ENCODE measurements at regions not wholly inside any gene's neighbourhood (a gene's known extent, or its start where the extent isn't known, plus 50 kb on each side); places are given as distances from the start of the nearest gene placed in this dataset.
"Not testable (repeated sequence)": the region's sequence is repeated elsewhere in the genome, so short reads cannot be mapped to it uniquely, and the experiment has no call there.

DNA sequence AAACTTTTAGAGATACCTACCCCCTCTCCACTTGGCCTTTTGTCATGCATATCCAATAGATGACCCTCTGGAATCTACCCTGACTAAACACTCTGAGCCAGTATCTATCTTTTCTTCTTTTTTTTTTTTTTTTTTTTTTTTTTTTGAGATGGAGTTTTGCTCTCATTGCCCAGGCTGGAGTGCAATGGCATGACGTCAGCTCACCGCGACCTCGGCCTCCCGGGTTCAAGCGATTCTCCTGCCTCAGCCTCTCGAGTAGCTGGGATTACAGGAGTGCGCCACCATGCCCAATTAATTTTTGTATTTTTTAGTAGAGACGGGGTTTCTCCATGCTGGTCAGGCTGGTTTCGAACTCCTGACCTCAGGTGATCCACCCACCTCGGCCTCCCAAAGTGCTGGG, 50.8 kb upstream of the GRIN2B start:
- H3K27ac ChIP-seq (ENCODE audit: low read length); H3K36me3 ChIP-seq (ENCODE audit: control insufficient read depth in 1 of 2, insufficient read depth in 2 of 2, low read length in 2 of 2); H3K4me1 ChIP-seq (ENCODE audit: control insufficient read depth in 1 of 2, insufficient read depth in 2 of 2, low read length in 2 of 2); H3K9me3 ChIP-seq (ENCODE audit: control insufficient read depth in 1 of 2, low read length in 2 of 2); H3K4me3 ChIP-seq (ENCODE audit: low read depth in 1 of 2, low read length in 2 of 2); H3K27me3 ChIP-seq (ENCODE audit: low read depth, low read length): not testable (repeated sequence)

- H3K9me3 ChIP-seq (ENCODE audit: control insufficient read depth in 1 of 2, low read length in 2 of 2): no peaks in the 10 kb centered on the region
- no peak overlapping the region for H3K4me3 ChIP-seq (ENCODE audit: low read depth in 1 of 2, low read length in 2 of 2)
- no peaks in the 10 kb centered on the region for H3K4me1 ChIP-seq (ENCODE audit: control insufficient read depth in 1 of 2, insufficient read depth in 2 of 2, low read length in 2 of 2)
- no peaks in the 10 kb centered on the region for H3K36me3 ChIP-seq (ENCODE audit: control insufficient read depth in 1 of 2, insufficient read depth in 2 of 2, low read length in 2 of 2)
- H3K27me3 ChIP-seq (ENCODE audit: low read depth, low read length): no peaks in the 10 kb centered on the region
- no peak overlapping the region for H3K27ac ChIP-seq (ENCODE audit: low read length)
Observed at GRCh38 chr12:14043776-14044175, 62.4 kb upstream of the GRIN2B start.

DNA sequence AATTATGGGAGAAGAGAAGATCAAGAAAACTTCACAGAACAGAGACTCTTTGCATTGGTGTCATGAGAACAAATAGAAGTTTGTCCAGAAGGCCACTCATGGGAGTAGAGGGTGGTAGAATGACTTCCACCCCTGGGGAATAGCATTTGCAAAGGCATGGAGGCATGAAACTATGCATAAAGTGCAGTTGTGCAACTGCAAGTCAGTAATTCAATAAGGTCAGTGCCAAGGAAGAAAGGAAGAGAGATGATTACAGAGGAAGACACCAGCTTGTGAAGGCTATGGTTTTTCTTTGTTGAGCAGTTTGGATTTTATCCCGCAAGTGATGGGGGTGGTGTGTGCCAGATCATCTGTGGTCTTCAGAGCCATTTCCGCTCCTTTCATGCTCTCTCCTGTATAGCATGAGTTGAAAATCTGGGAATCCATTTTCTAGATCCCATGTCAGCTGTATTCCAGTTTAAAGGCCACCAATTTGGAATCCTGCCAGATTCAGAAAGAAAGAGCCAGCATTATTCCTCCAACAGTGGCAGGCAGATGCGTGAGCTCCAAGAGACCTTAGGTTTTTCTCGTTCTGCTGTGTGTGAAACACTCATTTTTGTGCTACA, 67.6 kb upstream of the GRIN2B start:
- H3K4me1 ChIP-seq (ENCODE audit: control insufficient read depth in 1 of 2, insufficient read depth in 2 of 2, low read length in 2 of 2): no peaks in the 10 kb centered on the region
- H3K9me3 ChIP-seq (ENCODE audit: control insufficient read depth in 1 of 2, low read length in 2 of 2): no peaks in the 10 kb centered on the region
- no peak overlapping the region for H3K4me3 ChIP-seq (ENCODE audit: low read depth in 1 of 2, low read length in 2 of 2)
- H3K27me3 ChIP-seq (ENCODE audit: low read depth, low read length): no peaks in the 10 kb centered on the region
- H3K36me3 ChIP-seq (ENCODE audit: control insufficient read depth in 1 of 2, insufficient read depth in 2 of 2, low read length in 2 of 2): no peaks in the 10 kb centered on the region
- no peak overlapping the region for H3K27ac ChIP-seq (ENCODE audit: low read length)

DNA sequence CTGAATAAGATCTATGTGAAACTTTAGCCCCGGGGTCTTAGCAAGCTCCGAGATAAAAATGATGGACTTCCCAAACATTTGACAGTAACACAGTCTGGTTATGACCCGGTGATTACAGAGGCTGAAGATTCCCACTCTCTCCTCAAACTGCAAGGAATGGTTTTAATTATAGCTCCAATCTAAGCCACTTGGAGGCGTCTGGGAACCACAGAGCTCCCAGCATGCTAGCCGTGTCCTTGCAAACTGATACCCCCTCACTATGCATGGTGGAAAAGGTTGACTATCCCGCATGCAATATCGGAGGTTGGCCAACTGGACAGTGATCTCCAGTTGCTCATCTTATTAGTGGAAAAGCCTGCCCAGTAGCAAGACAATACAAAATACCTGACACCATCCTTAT, 76.5 kb upstream of the GRIN2B start:
- Histone ChIP-seq H3K9me3 (ENCODE audit: control insufficient read depth in 1 of 2, low read length in 2 of 2) (no peaks in the 10 kb centered on the region), H3K27ac (ENCODE audit: low read length) (no peak overlapping the region), H3K36me3 (ENCODE audit: control insufficient read depth in 1 of 2, insufficient read depth in 2 of 2, low read length in 2 of 2) (no peaks in the 10 kb centered on the region), H3K27me3 (ENCODE audit: low read depth, low read length) (no peaks in the 10 kb centered on the region), H3K4me1 (ENCODE audit: control insufficient read depth in 1 of 2, insufficient read depth in 2 of 2, low read length in 2 of 2) (no peaks in the 10 kb centered on the region), H3K4me3 (ENCODE audit: low read depth in 1 of 2, low read length in 2 of 2) (no peak overlapping the region)

- H3K9me3 ChIP-seq (ENCODE audit: control insufficient read depth in 1 of 2, low read length in 2 of 2): no peaks in the 10 kb centered on the region
- no peak overlapping the region for H3K4me3 ChIP-seq (ENCODE audit: low read depth in 1 of 2, low read length in 2 of 2)
- H3K4me1 ChIP-seq (ENCODE audit: control insufficient read depth in 1 of 2, insufficient read depth in 2 of 2, low read length in 2 of 2): no peaks in the 10 kb centered on the region
- H3K27me3 ChIP-seq (ENCODE audit: low read depth, low read length): no peaks in the 10 kb centered on the region
- no peak overlapping the region for H3K27ac ChIP-seq (ENCODE audit: low read length)
- no peaks in the 10 kb centered on the region for H3K36me3 ChIP-seq (ENCODE audit: control insufficient read depth in 1 of 2, insufficient read depth in 2 of 2, low read length in 2 of 2)
Observed at GRCh38 chr12:14058717-14059116, 77.3 kb upstream of the GRIN2B start.

DNA sequence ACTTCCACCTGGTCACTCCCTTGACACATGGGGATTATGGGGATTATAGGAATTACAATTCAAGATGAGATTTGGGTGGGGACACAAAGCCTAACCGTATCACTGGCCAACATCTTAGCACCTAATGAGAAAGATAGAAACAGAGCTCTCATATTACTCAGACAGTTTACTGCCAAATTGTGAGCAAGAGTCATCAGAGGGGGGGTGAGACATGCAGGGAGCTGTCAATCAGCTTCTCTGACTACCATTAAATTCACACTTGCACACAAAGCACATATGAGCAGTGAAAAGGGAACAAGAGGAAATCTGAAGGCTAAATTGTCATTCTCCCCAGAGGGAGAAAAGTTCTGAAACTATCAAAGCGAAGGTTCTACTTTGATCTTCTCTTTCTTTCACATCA, 78.1 kb upstream of the GRIN2B start:
- H3K36me3 ChIP-seq (ENCODE audit: control insufficient read depth in 1 of 2, insufficient read depth in 2 of 2, low read length in 2 of 2): no peaks in the 10 kb centered on the region
- no peaks in the 10 kb centered on the region for H3K9me3 ChIP-seq (ENCODE audit: control insufficient read depth in 1 of 2, low read length in 2 of 2)
- no peaks in the 10 kb centered on the region for H3K27me3 ChIP-seq (ENCODE audit: low read depth, low read length)
- H3K4me3 ChIP-seq (ENCODE audit: low read depth in 1 of 2, low read length in 2 of 2): no peak overlapping the region
- H3K27ac ChIP-seq (ENCODE audit: low read length): no peak overlapping the region
- H3K4me1 ChIP-seq (ENCODE audit: control insufficient read depth in 1 of 2, insufficient read depth in 2 of 2, low read length in 2 of 2): no peaks in the 10 kb centered on the region

DNA sequence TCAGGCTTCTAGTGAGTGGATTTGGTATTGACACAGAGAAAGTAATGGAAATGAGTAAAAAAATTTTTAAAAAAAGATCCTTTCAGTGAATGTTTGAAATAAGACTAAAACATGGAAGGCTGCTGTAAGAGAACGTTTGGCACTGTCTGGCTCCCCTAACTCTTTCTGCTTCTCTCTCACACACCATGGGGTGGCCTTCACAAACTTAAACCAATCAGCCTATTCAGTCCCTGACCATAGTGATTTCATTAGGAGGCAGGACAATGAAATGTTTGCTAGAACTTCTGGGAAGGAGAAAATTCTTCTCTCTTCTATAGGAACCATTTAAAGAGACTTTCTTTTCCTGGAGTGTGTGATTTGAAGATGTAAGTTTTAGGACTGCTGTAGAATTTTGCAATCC, 84.2 kb upstream of the GRIN2B start:
- Histone ChIP-seq H3K27ac (ENCODE audit: low read length) (no peak overlapping the region), H3K27me3 (ENCODE audit: low read depth, low read length) (no peaks in the 10 kb centered on the region), H3K4me1 (ENCODE audit: control insufficient read depth in 1 of 2, insufficient read depth in 2 of 2, low read length in 2 of 2) (no peaks in the 10 kb centered on the region), H3K36me3 (ENCODE audit: control insufficient read depth in 1 of 2, insufficient read depth in 2 of 2, low read length in 2 of 2) (no peaks in the 10 kb centered on the region), H3K9me3 (ENCODE audit: control insufficient read depth in 1 of 2, low read length in 2 of 2) (no peaks in the 10 kb centered on the region), H3K4me3 (ENCODE audit: low read depth in 1 of 2, low read length in 2 of 2) (no peak overlapping the region)

GRCh38 chr12:14066021-14066420, 84.6 kb upstream of the GRIN2B start:
- Histone ChIP-seq H3K4me1 (ENCODE audit: control insufficient read depth in 1 of 2, insufficient read depth in 2 of 2, low read length in 2 of 2) (no peaks in the 10 kb centered on the region), H3K4me3 (ENCODE audit: low read depth in 1 of 2, low read length in 2 of 2) (no peak overlapping the region), H3K9me3 (ENCODE audit: control insufficient read depth in 1 of 2, low read length in 2 of 2) (no peaks in the 10 kb centered on the region), H3K27ac (ENCODE audit: low read length) (no peak overlapping the region), H3K27me3 (ENCODE audit: low read depth, low read length) (no peaks in the 10 kb centered on the region), H3K36me3 (ENCODE audit: control insufficient read depth in 1 of 2, insufficient read depth in 2 of 2, low read length in 2 of 2) (no peaks in the 10 kb centered on the region)

- Histone ChIP-seq H3K27ac (ENCODE audit: low read length) (no peak overlapping the region), H3K27me3 (ENCODE audit: low read depth, low read length) (no peaks in the 10 kb centered on the region), H3K36me3 (ENCODE audit: control insufficient read depth in 1 of 2, insufficient read depth in 2 of 2, low read length in 2 of 2) (no peaks in the 10 kb centered on the region), H3K9me3 (ENCODE audit: control insufficient read depth in 1 of 2, low read length in 2 of 2) (no peaks in the 10 kb centered on the region), H3K4me1 (ENCODE audit: control insufficient read depth in 1 of 2, insufficient read depth in 2 of 2, low read length in 2 of 2) (no peaks in the 10 kb centered on the region), H3K4me3 (ENCODE audit: low read depth in 1 of 2, low read length in 2 of 2) (no peak overlapping the region)
Observed at GRCh38 chr12:14068961-14069360, 87.6 kb upstream of the GRIN2B start.

- peaks cover 0 to 2% of the 10 kb centered on the region in 2 donors for H3K9me3 ChIP-seq (ENCODE audit: control insufficient read depth in 1 of 2, low read length in 2 of 2)
- H3K4me3 ChIP-seq (ENCODE audit: low read depth in 1 of 2, low read length in 2 of 2): no peak overlapping the region
- no peaks in the 10 kb centered on the region for H3K27me3 ChIP-seq (ENCODE audit: low read depth, low read length)
- no peaks in the 10 kb centered on the region for H3K36me3 ChIP-seq (ENCODE audit: control insufficient read depth in 1 of 2, insufficient read depth in 2 of 2, low read length in 2 of 2)
- H3K27ac ChIP-seq (ENCODE audit: low read length): no peak overlapping the region
- no peaks in the 10 kb centered on the region for H3K4me1 ChIP-seq (ENCODE audit: control insufficient read depth in 1 of 2, insufficient read depth in 2 of 2, low read length in 2 of 2)
Observed at GRCh38 chr12:14071833-14072232, 90.4 kb upstream of the GRIN2B start.

DNA sequence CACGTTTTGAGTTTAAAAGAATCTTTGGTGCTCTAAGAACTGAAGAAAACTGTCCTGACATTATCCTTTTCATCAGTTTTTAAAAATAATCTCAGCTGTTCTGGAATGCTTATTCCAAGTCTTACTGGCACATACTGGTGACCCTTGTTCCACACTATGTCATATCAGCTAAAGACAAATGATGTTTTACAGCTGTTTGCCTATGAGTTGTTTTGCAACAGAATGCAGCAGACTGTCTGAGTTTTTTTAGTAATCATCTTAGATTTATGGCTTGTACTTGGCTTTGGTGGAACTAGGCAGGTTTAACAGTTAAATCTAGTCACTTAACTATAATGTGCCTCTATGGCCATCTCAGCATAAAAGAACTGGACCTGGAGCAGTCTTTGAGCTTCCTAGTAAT, 91.6 kb upstream of the GRIN2B start:
- no peaks in the 10 kb centered on the region for H3K4me1 ChIP-seq (ENCODE audit: control insufficient read depth in 1 of 2, insufficient read depth in 2 of 2, low read length in 2 of 2)
- no peaks in the 10 kb centered on the region for H3K36me3 ChIP-seq (ENCODE audit: control insufficient read depth in 1 of 2, insufficient read depth in 2 of 2, low read length in 2 of 2)
- no peak overlapping the region for H3K4me3 ChIP-seq (ENCODE audit: low read depth in 1 of 2, low read length in 2 of 2)
- peaks cover 0 to 10% of the 10 kb centered on the region in 2 donors for H3K9me3 ChIP-seq (ENCODE audit: control insufficient read depth in 1 of 2, low read length in 2 of 2)
- no peak overlapping the region for H3K27ac ChIP-seq (ENCODE audit: low read length)
- H3K27me3 ChIP-seq (ENCODE audit: low read depth, low read length): no peaks in the 10 kb centered on the region

DNA sequence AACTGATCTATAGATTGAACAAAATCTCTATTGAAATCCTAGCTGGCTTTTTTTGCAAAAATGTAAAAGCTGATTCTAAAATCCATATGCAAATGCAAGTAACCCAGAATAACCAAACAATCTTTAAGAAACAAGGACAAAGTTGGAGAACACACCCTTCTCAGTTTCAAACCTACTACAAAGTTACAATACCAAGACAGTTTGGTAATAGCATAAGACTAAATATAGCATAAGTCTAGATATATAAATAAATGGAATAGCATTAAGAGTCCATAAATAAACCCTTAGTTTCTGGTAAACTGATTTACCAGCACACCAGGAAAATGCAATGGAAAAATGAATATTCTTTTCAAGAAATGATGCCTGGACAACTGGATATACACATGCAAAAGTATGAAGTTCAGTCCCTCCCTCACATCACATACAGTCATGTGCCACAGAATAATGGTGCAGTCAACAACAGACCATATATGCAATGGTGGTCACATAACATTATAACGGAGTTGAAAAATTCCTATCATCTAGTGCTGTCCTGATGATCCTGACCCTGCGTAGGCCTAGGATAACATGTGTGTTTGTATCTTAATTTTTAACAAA, 94.5 kb upstream of the GRIN2B start:
- H3K27ac ChIP-seq (ENCODE audit: low read length): no peak overlapping the region
- no peaks in the 10 kb centered on the region for H3K36me3 ChIP-seq (ENCODE audit: control insufficient read depth in 1 of 2, insufficient read depth in 2 of 2, low read length in 2 of 2)
- no peaks in the 10 kb centered on the region for H3K27me3 ChIP-seq (ENCODE audit: low read depth, low read length)
- peaks cover 0 to 11% of the 10 kb centered on the region in 2 donors for H3K9me3 ChIP-seq (ENCODE audit: control insufficient read depth in 1 of 2, low read length in 2 of 2)
- H3K4me1 ChIP-seq (ENCODE audit: control insufficient read depth in 1 of 2, insufficient read depth in 2 of 2, low read length in 2 of 2): no peaks in the 10 kb centered on the region
- no peak overlapping the region for H3K4me3 ChIP-seq (ENCODE audit: low read depth in 1 of 2, low read length in 2 of 2)
